Caco-2 (cell line): ENCODE measurements at regions not wholly inside any gene's neighbourhood (a gene's known extent, or its start where the extent isn't known, plus 50 kb on each side); places are given as distances from the start of the nearest gene placed in this dataset.
A peak's percentile ranks its signal among the peaks of the same experiment; 100 is the strongest.
"Not testable (repeated sequence)": the region's sequence is repeated elsewhere in the genome, so short reads cannot be mapped to it uniquely, and the experiment has no call there.

ENCODE experiments used
- BruUV-seq: library from RNA; stranded (reverse); fragments of 400-500 nt; replicated peaks from 2 replicates; lab custom pipeline; 2021; lab: Mats Ljungman, UMichigan
- CTCF ChIA-PET: fragments of 300-600 bp; sonication (Branson Sonifier 250); formaldehyde crosslinking; loops from one replicate; lab custom pipeline; 2022; ENCODE audit warnings: antibody characterized with exemption; lab: Charles Lee
- POLR2A ChIA-PET: fragments of 300-600 bp; sonication (Branson Sonifier 250); formaldehyde crosslinking; loops from one replicate; lab custom pipeline; 2022; ENCODE audit warnings: antibody characterized with exemption; lab: Charles Lee
- DNase-seq, 2 experiments: peaks; one replicate each; pipeline versions ENCODE4 v3.0.0 to v3.0.0-alpha.2; 2020 to 2022
- H3K27me3 ChIP-seq: replicated peaks from 2 replicates; pipeline ENCODE4 v1.6.0; 2011; ENCODE audit warnings: low read length; ENCODE audit not compliant: control insufficient read depth, insufficient read depth
- H3K36me3 ChIP-seq: 2 replicates; pipeline ENCODE4 v1.5.1; 2011; ENCODE audit warnings: low read length; ENCODE audit not compliant: control insufficient read depth, insufficient read depth
- H3K4me1 ChIP-seq: fragments of 250-450 bp; sonication (Bioruptor Pico); 2 replicates; pipeline ENCODE4 v1.5.1; 2020; ENCODE audit warnings: mild to moderate bottlenecking
- H3K4me3 ChIP-seq: 2 replicates; pipeline ENCODE4 v1.5.1; 2011; ENCODE audit warnings: low read depth, mild to moderate bottlenecking, control low read depth, low read length
- H3K9me3 ChIP-seq: fragments of 250-450 bp; sonication (Bioruptor Pico); 2 replicates; pipeline ENCODE4 v1.5.1; 2020; ENCODE audit warnings: mild to moderate bottlenecking, moderate library complexity
- H3K27ac Mint-ChIP-seq: one replicate; pipeline ENCODE4 v1.8.0; 2022; ENCODE audit warnings: mixed read lengths; ENCODE audit not compliant: unreplicated experiment
- H3K27me3 Mint-ChIP-seq: one replicate; pipeline ENCODE4 v1.8.0; 2022; ENCODE audit warnings: mixed read lengths; ENCODE audit not compliant: insufficient read depth, unreplicated experiment
- H3K36me3 Mint-ChIP-seq: one replicate; pipeline ENCODE4 v1.8.0; 2022; ENCODE audit warnings: mild to moderate bottlenecking, mixed read lengths; ENCODE audit not compliant: insufficient read depth, unreplicated experiment
- H3K4me1 Mint-ChIP-seq: one replicate; pipeline ENCODE4 v1.8.0; 2022; ENCODE audit warnings: low read depth, mixed read lengths; ENCODE audit not compliant: unreplicated experiment
- H3K4me3 Mint-ChIP-seq: one replicate; pipeline ENCODE4 v1.8.0; 2022; ENCODE audit warnings: mild to moderate bottlenecking, moderate library complexity, mixed read lengths; ENCODE audit not compliant: unreplicated experiment
- H3K9me3 Mint-ChIP-seq: one replicate; pipeline ENCODE4 v1.8.0; 2022; ENCODE audit warnings: mixed read lengths; ENCODE audit not compliant: unreplicated experiment
- CTCF ChIP-seq, 2 experiments: fragments of 200-600 bp in 1 of 2; IDR thresholded peaks; 1 replicate in 1 of 2; 2 replicates in 1 of 2; pipeline versions ENCODE4 v1.5.1 to v1.8.0; 2011 to 2022; ENCODE audit warnings: antibody characterized with exemption in 1 of 2, control low read depth in 1 of 2, inconsistent platforms in 1 of 2, low read depth in 1 of 2, low read length in 1 of 2, mild to moderate bottlenecking in 1 of 2, moderate library complexity in 1 of 2; ENCODE audit not compliant: insufficient read depth in 1 of 2, severe bottlenecking in 1 of 2, unreplicated experiment in 1 of 2
- intact Hi-C: fragments of 100-400 bp; cut with micrococcal nuclease; formaldehyde crosslinking; loops from one replicate; pipeline ENCODE4 v1.10.0; 2022; ENCODE audit not compliant: unreplicated experiment

GRCh38 chr6:82624251-82624650, 260.6 kb downstream of the TPBG start:
- H3K4me3 Mint-ChIP-seq: no peak overlapping the region
- H3K36me3 Mint-ChIP-seq: no peaks in the 10 kb centered on the region
- H3K36me3 ChIP-seq: no peaks in the 10 kb centered on the region
- no peak overlapping the region for H3K4me3 ChIP-seq
- no peak for TF ChIP-seq CTCF (IDR thresholded peaks at IDR 0.05; ENCODE audit: insufficient read depth in 1 of 2, low read depth in 1 of 2, low read length in 1 of 2, severe bottlenecking in 1 of 2, unreplicated experiment in 1 of 2)
- H3K27ac Mint-ChIP-seq: no peak overlapping the region
- no peaks in the 10 kb centered on the region for H3K9me3 ChIP-seq
- H3K9me3 Mint-ChIP-seq: no peaks in the 10 kb centered on the region
- intact Hi-C loops: no loop called here
- POLR2A ChIA-PET: no interaction called here
- no peaks in the 10 kb centered on the region for H3K27me3 ChIP-seq
- no peaks in the 10 kb centered on the region for H3K4me1 Mint-ChIP-seq
- no TSS peak for BruUV-seq
- CTCF ChIA-PET: no interaction called here
- no peaks in the 10 kb centered on the region for H3K27me3 Mint-ChIP-seq
- DNase-seq: peak; percentile 21 to 39
- H3K4me1 ChIP-seq: no peaks in the 10 kb centered on the region

GRCh38 chr6:82626946-82627345, 263.3 kb downstream of the TPBG start:
- H3K9me3 ChIP-seq, CTCF ChIA-PET, H3K4me1 Mint-ChIP-seq, H3K4me3 Mint-ChIP-seq, H3K36me3 Mint-ChIP-seq, H3K27ac Mint-ChIP-seq, H3K4me3 ChIP-seq, H3K9me3 Mint-ChIP-seq, POLR2A ChIA-PET, BruUV-seq, H3K4me1 ChIP-seq, H3K27me3 ChIP-seq, DNase-seq, H3K27me3 Mint-ChIP-seq, intact Hi-C loops, H3K36me3 ChIP-seq: not testable (repeated sequence)

- H3K4me1 Mint-ChIP-seq: no peaks in the 10 kb centered on the region
Measured at GRCh38 chr6:82629921-82630320, 266.3 kb downstream of the TPBG start.

More at GRCh38 chr6:82629921-82630320, 266.3 kb downstream of the TPBG start:
- DNase-seq: no peak
- H3K27ac Mint-ChIP-seq: no peak overlapping the region
- BruUV-seq: no TSS peak
- H3K4me3 Mint-ChIP-seq: no peak overlapping the region
- POLR2A ChIA-PET: no interaction called here
- TF ChIP-seq CTCF (IDR thresholded peaks at IDR 0.05; ENCODE audit: insufficient read depth in 1 of 2, low read depth in 1 of 2, low read length in 1 of 2, severe bottlenecking in 1 of 2, unreplicated experiment in 1 of 2): no peak
- Histone ChIP-seq H3K4me1 (no peaks in the 10 kb centered on the region), H3K9me3 (no peaks in the 10 kb centered on the region), H3K4me3 (no peak overlapping the region), H3K27me3 (no peaks in the 10 kb centered on the region), H3K36me3 (no peaks in the 10 kb centered on the region)
- H3K36me3 Mint-ChIP-seq: no peaks in the 10 kb centered on the region
- intact Hi-C loops: no loop called here
- peaks cover 12% of the 10 kb centered on the region for H3K27me3 Mint-ChIP-seq
- H3K9me3 Mint-ChIP-seq: no peaks in the 10 kb centered on the region
- CTCF ChIA-PET: no interaction called here
